ENCODE measurements at regions not wholly inside any gene's neighbourhood (a gene's known extent, or its start where the extent isn't known, plus 50 kb on each side); places are given as distances from the start of the nearest gene placed in this dataset.

DNA sequence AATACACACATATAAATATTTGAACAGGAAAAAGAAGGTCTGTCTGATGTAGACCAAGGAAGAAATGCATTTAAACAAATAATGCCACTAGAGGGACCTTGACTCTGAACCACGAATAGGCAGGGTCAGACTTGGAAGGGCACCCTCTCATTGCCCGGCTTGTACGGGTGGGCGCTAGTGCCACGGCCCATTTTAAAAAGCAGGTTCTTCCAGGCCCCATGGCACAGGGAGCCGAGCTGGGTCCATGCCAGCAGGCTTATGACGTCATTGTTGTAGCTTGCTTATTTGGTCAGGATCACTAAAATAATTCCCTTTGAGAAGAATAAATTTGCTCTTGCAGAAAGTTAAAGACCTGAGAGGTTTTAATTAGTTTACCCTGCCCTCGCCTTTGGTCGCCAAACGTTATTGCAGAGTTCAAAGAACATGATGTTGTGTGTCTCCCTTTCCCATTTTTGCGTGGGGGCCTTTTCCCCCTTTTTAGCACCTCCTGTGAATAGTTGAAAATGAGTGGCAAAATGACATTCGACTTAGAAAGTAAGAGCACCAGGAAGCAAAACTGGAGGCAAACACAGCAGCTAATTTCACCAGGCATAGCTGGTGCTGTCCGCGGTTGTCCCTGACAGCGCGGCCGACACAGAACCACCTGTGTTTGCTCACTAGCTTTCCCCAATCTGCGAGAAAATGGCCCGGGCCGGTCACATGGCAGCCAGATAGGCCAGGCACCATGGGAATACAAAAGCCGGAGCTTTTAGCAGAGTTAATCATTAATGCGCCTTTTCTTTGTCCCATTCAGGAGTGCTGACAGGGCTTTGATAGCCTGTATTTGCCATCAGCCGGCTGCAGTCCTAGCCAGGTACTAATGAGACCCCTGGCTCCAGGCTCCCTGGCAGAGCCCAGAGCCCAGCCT lies 93.8 kb downstream of the FOXA2 start (continued):
- TF ChIP-seq, protein P1, sequence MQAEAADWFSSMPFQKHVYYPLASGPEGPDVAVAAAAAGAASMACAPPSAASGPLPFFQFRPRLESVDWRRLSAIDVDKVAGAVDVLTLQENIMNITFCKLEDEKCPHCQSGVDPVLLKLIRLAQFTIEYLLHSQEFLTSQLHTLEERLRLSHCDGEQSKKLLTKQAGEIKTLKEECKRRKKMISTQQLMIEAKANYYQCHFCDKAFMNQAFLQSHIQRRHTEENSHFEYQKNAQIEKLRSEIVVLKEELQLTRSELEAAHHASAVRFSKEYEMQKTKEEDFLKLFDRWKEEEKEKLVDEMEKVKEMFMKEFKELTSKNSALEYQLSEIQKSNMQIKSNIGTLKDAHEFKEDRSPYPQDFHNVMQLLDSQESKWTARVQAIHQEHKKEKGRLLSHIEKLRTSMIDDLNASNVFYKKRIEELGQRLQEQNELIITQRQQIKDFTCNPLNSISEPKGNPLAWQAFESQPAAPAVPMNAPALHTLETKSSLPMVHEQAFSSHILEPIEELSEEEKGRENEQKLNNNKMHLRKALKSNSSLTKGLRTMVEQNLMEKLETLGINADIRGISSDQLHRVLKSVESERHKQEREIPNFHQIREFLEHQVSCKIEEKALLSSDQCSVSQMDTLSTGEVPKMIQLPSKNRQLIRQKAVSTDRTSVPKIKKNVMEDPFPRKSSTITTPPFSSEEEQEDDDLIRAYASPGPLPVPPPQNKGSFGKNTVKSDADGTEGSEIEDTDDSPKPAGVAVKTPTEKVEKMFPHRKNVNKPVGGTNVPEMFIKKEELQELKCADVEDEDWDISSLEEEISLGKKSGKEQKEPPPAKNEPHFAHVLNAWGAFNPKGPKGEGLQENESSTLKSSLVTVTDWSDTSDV (CRISPR knock-in tag; IDR thresholded peaks at IDR 0.05) = no peak
- TF ChIP-seq TRIM24 (CRISPR knock-in tag; IDR thresholded peaks at IDR 0.05) = no peak
- no peak for TF ChIP-seq SMARCC2 (IDR thresholded peaks at IDR 0.05)
- TF ChIP-seq ZNF790 (CRISPR knock-in tag; IDR thresholded peaks at IDR 0.05; ENCODE audit: borderline replicate concordance) = peak; percentile 80; the same call in 1 of the 2 replicates
- no peak for TF ChIP-seq SRSF4 (IDR thresholded peaks at IDR 0.05; ENCODE audit: low read depth, low read length, poor library complexity, severe bottlenecking)
- TF ChIP-seq JUNB (CRISPR knock-in tag; IDR thresholded peaks at IDR 0.05; ENCODE audit: borderline replicate concordance) = no peak
- TF ChIP-seq ZNF772 (CRISPR knock-in tag; IDR thresholded peaks at IDR 0.05) = no peak
- no peak; the same call in 1 of the 2 replicates for TF ChIP-seq ZNF660 (CRISPR knock-in tag; IDR thresholded peaks at IDR 0.05; ENCODE audit: borderline replicate concordance, low read depth)
- TF ChIP-seq ZFYVE20 (CRISPR knock-in tag; IDR thresholded peaks at IDR 0.05; ENCODE audit: borderline replicate concordance, low read depth) = no peak
- TF ChIP-seq, protein P2, sequence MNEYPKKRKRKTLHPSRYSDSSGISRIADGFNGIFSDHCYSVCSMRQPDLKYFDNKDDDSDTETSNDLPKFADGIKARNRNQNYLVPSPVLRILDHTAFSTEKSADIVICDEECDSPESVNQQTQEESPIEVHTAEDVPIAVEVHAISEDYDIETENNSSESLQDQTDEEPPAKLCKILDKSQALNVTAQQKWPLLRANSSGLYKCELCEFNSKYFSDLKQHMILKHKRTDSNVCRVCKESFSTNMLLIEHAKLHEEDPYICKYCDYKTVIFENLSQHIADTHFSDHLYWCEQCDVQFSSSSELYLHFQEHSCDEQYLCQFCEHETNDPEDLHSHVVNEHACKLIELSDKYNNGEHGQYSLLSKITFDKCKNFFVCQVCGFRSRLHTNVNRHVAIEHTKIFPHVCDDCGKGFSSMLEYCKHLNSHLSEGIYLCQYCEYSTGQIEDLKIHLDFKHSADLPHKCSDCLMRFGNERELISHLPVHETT (CRISPR knock-in tag; conservative IDR thresholded peaks at IDR 0.05) = peak; percentile 42; the same call in 1 of the 2 replicates
- TF ChIP-seq ZFP62 (CRISPR knock-in tag; IDR thresholded peaks at IDR 0.05) = no peak
- TF ChIP-seq ZNF552 (CRISPR knock-in tag; IDR thresholded peaks at IDR 0.05; ENCODE audit: borderline replicate concordance) = peak; percentile 85; the same call in 1 of the 2 replicates
- TF ChIP-seq SMARCE1 (IDR thresholded peaks at IDR 0.05; ENCODE audit: borderline replicate concordance) = no peak
- TF ChIP-seq RNF2 (conservative IDR thresholded peaks at IDR 0.05; ENCODE audit: low read depth) = peak; percentile 59; the same call in 1 of the 2 replicates
- TF ChIP-seq ZNF556 (CRISPR knock-in tag; IDR thresholded peaks at IDR 0.05; ENCODE audit: borderline replicate concordance) = no peak; the same call in 1 of the 2 replicates
- TF ChIP-seq TP53 (CRISPR knock-in tag; conservative IDR thresholded peaks at IDR 0.05) = no peak
- TF ChIP-seq, protein P3, sequence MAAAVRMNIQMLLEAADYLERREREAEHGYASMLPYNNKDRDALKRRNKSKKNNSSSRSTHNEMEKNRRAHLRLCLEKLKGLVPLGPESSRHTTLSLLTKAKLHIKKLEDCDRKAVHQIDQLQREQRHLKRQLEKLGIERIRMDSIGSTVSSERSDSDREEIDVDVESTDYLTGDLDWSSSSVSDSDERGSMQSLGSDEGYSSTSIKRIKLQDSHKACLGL (CRISPR knock-in tag; IDR thresholded peaks at IDR 0.05) = peak; percentile 94
- TF ChIP-seq YEATS2 (CRISPR knock-in tag; IDR thresholded peaks at IDR 0.05; ENCODE audit: borderline replicate concordance) = peak; percentile 64; the same call in 1 of the 2 replicates
- TF ChIP-seq PRMT3 (CRISPR knock-in tag; IDR thresholded peaks at IDR 0.05; ENCODE audit: borderline replicate concordance, low read depth) = 0 out of 2 replicates have a peak, but pooled peaks have one; percentile 13
- TF ChIP-seq SPEN (CRISPR knock-in tag; IDR thresholded peaks at IDR 0.05; ENCODE audit: low read depth) = peak; percentile 77
- peak; percentile 89 for TF ChIP-seq ZNF891 (CRISPR knock-in tag; IDR thresholded peaks at IDR 0.05)
- TF ChIP-seq ATF1 (CRISPR knock-in tag; IDR thresholded peaks at IDR 0.05) = peak; percentile 82
- TF ChIP-seq, protein P4, sequence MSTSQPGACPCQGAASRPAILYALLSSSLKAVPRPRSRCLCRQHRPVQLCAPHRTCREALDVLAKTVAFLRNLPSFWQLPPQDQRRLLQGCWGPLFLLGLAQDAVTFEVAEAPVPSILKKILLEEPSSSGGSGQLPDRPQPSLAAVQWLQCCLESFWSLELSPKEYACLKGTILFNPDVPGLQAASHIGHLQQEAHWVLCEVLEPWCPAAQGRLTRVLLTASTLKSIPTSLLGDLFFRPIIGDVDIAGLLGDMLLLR (CRISPR knock-in tag; IDR thresholded peaks at IDR 0.05) = no peak
- no peak for TF ChIP-seq MZF1 (CRISPR knock-in tag; IDR thresholded peaks at IDR 0.05; ENCODE audit: borderline replicate concordance)

All from HepG2 (cell line).